NCI-H446 treated with DMSO at 0.1 percent for 48 hours (cell line): ENCODE measurements at regions not wholly inside any gene's neighbourhood (a gene's known extent, or its start where the extent isn't known, plus 50 kb on each side); places are given as distances from the start of the nearest gene placed in this dataset.
"Not testable (repeated sequence)": the region's sequence is repeated elsewhere in the genome, so short reads cannot be mapped to it uniquely, and the experiment has no call there.

Experiments
- DNase-seq: peaks from one replicate; lab custom pipeline; 2025; lab: John Stamatoyannopoulos, UW

GRCh38 chr3:117003501-117003900 lies 293.9 kb downstream of the TUSC7 start:
- DNase-seq: no peak

- no peak for DNase-seq
Measured at GRCh38 chr3:117005274-117005673, 295.7 kb downstream of the TUSC7 start.

DNA sequence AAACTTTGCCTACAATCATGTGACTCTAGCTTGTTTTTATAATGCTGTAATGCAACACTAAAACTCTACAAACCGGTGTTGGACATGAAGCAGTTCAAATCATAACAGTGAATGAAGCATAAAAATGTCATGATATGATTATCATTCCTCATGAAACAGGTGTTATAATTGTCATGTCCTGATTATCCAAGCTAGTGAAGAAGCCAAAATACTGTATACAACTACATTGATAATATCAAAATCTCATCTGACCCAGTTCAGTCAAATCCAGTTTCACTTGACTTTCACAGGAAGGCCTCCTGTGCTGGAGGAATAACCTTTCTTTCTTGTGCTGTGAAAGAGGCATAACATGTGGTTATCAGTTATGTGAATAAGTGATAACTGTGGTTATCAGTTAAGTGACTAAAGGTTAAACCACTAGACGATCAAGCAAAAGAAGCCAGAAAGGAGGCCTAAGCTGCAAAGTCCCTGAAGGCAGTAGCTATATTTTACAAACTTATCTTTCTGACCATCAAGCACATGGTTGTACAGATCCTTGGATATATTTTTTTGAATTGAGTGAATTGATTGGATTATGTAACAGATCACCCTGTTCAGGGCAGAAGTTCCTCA lies 296.4 kb downstream of the TUSC7 start:
- no peak for DNase-seq

- no peak for DNase-seq
Measured at GRCh38 chr3:117010318-117010717, 300.7 kb downstream of the TUSC7 start.

DNA sequence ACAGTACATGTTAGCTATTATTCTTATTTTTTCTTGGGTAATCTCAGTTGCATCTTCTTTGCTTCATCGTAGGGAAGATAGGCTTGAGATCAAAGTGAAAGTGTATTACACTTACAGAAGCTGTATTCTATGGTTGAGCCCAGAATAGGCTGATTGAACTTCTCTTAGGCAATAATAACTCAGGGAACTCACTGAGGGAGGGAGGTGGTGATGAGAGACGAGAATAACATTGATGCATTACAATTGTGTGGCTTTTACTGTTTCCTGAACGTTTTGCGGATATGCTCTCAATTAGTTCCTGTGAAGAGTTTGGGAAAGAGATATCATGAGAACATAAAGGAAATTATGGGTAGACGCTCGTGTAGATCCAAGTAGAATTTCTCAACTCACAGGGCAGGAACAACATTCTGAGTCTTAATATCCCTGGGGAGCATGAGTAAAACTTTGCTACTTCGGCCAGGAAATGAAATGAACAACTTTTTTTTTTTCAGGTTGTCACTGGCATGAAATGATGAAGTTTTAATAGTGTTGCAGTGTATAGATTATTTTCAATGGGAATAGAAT lies 302.2 kb downstream of the TUSC7 start:
- DNase-seq: no peak

GRCh38 chr3:117016378-117016777 lies 306.8 kb downstream of the TUSC7 start:
- no peak for DNase-seq

GRCh38 chr3:117017135-117017894 lies 307.7 kb downstream of the TUSC7 start:
- DNase-seq: no peak

DNA sequence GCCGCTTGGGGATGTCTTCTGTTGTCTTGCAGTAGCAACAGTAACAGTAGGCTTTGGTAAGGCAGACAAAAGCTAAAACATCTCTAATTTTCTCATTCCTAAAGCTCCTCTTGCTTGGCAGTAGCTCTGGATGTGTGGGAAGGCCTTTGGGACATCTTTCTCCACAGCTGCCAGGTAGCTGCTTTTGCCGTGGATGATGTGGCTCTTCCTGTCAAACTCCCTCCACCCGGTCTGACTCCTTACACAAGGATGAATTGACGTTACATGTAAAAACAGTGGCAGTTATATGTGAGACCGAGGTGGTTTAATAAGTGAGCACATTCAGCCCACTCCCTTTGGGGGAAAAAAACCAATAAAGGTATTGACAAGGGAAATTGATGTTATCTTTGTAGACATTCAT lies 309.1 kb downstream of the TUSC7 start:
- DNase-seq: no peak

DNA sequence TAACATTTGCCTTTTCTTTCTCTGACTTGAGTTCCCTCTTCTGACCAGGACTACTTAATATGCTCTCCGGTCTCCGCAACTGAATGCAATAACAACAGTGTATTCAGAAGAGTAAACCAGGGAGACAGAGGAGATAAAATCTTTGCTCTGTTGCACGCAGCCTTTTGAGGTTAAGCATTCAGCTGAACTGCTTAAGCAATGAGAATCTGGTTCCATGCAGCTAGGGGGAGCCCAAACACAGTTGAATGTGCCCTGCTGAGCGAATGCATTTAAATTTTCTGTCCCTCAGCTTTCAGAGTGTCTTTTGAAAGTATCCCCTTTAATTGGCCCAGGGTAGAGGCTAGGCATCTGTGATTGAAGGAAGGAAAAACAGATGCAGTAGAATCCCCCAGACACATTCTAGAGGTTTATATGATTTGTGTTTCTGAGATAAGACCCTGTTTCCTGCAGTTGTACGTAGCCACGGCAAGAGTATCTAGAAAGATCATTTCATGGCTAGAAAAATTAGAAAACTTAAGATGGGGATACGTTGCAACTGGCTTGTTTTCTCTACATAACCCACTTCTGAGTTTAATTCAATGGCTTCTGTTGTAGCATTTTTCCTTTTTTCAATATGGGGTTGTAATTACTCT lies 309.6 kb downstream of the TUSC7 start:
- DNase-seq: peak; percentile 49

DNA sequence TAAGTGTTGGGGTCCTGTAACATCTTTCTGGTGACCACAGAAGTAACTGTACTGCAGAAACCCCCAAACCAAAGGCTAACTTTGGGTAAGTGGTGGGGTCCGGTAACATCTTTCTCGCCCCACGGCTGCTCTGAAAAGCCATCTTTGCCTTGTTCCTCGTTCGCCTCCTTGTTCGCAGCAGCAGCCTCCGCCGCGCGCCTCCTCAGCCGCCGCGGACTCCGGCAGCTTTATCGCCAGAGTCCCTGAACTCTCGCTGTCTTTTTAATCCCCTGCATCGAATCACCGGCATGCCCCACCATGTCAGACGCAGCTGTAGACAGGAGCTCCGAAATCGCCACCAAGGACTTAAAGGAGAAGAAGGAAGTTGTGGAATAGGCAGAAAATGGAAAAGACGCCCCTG lies 316.8 kb downstream of the TUSC7 start:
- DNase-seq: no peak

DNA sequence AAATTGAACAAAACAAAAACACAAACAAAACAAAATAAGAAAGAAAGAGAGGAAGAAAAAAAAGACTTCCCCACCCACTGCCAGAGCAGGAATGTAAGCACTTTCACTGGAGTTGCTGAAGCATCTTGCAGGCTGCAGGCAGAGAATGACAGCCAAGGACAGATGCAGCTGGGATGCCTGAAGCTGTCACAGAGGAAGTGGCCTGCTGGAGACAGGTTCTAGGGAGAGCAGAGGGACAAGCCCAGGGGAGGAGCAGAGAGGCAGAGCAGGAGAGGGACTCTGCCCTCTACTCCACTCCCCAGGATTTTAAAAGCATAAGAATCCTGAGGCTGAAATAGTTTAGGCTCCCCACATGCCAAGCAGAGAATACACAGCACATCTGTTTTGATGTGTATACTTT lies 326.2 kb downstream of the TUSC7 start:
- DNase-seq: no peak

DNA sequence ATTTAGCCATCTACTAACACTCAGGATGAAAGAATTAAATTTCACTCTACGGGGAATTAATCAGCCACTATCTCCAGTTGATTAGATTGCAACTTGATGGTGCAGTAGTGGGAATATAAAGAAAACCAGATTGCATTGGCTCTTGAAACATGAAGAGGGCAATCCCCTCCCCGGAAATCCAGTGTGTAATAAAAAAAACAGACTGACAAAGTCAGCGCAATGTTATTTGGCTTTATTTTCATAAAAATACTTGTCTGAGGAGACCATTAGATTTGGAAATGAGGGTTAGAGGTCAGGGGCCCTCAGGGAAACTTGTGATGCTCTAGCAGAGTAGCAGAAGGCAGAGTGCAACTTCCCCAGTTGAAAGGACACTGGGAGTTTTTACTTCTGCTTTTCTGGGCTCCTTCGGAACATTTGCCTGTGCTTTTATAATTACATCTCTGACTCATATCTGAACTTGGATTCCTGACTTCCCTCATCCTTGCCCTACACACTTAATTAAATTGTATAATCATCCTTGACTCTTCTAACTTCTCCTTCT lies 326.8 kb downstream of the TUSC7 start:
- DNase-seq: no peak

DNA sequence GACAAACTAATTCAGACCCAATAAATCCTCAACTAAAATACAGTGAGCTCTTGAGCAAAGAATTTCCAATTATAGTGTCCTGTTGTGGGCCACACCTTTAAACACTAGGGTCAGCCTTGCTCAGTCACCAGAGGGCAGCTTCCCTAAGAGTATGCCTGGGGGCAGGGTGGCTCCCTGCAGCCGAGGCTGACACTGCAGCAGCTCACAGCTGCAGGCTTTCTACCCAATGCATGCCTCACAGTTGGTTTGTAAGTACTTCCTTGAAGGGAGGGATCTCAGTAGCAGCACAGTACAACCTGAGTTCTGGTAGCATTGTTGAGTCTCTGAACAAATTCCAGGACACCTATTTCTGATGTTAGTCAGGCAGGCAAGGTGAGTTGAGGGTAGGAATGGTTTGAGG lies 335.6 kb downstream of the TUSC7 start:
- no peak for DNase-seq

DNA sequence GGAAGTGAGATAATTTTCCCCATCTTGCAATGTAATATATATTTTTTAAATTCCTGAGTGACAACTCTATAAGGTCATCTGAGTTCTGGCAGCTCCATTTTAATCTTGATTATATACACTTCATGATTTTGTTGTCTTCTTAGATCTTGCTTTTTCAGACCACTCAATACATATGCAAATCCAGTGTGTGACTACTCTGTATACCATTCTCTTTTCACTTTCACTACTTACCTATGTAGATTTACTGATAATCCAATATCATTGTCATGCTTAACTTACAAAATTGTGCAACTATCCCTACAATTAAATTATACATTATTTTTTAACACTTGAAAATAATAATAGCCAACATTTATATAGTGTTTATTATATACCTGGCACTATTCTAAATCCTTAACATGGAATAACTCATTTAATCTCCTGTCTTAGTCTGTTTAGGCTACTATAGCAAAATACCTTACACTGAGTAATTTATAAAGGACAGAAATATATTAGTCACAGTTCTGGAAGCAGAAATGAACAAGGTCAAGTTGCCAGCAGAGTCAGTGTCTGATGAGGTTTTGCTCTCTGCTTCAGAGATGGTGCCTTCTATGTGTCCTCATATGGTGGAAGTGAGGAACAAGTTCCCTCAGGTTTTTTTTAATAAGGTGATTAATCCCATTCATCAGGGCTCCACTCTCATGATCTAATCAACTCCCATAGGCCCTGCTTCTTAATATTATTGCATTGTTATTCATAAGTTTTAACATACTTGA lies 338.5 kb downstream of the TUSC7 start:
- no peak for DNase-seq

GRCh38 chr3:117052395-117052794 lies 342.8 kb downstream of the TUSC7 start:
- DNase-seq: no peak

DNA sequence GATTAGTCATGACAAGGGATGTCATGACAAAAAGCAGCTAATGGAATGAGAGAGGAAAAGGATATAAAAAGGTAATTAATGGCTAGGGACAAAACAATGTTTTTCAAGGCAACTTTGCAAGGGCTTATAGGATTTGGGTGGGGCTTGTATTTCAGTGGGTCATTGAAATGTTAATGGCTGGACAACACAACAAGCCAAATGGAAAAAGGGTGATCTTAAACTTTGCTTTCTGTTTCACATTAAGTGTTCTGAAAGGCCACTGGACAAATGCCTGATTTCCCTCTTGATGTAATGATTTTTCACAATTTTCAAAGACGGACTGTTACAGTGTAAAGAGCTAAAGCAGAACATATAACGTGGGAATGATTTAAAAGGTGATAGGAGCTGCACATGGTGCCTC lies 345.0 kb downstream of the TUSC7 start:
- no peak for DNase-seq

- not testable (repeated sequence) for DNase-seq
Measured at GRCh38 chr3:117056946-117057345, 347.4 kb downstream of the TUSC7 start.

- DNase-seq: peak; percentile 69
Measured at GRCh38 chr3:117059067-117059955, 349.7 kb downstream of the TUSC7 start.

DNA sequence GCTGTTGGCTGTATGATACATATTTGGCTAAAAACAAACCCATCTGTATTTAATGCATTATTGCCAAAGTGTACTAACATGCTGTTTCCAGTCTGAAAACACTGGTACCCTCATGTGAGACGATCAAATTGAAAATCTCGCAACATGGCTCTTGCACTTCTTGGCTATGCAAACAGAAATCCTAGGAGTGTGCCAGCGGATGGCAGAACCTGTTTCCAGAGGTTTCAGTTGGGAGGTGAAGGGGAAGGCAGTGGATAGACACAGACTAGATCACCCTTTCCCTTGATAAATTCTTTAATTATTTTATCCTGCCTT lies 350.3 kb downstream of the TUSC7 start:
- peak; percentile 73 for DNase-seq

DNA sequence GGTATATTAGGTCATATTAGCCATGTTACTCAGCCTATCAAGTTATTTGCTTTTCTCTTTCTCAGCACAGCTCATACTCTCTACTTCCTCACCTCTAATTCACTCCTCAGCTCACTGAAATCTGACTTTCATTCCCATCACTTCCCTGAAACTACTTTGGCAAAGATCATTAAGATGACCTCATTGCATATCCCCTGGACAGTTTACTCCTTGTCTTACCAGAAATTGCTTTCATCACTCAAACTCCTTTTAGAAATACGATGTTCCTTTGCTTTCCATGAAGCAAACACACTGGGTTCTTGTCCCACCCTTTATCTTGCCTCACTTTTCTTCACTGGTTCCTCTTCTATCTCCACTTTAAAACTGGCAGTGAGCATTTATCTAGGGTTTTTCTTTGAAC lies 354.4 kb downstream of the TUSC7 start:
- DNase-seq: no peak

- DNase-seq: no peak
Measured at GRCh38 chr3:117068301-117068700, 358.7 kb downstream of the TUSC7 start.
